ENCODE measurements at regions not wholly inside any gene's neighbourhood (a gene's known extent, or its start where the extent isn't known, plus 50 kb on each side); places are given as distances from the start of the nearest gene placed in this dataset.
"Not testable (repeated sequence)": the region's sequence is repeated elsewhere in the genome, so short reads cannot be mapped to it uniquely, and the experiment has no call there.

DNA sequence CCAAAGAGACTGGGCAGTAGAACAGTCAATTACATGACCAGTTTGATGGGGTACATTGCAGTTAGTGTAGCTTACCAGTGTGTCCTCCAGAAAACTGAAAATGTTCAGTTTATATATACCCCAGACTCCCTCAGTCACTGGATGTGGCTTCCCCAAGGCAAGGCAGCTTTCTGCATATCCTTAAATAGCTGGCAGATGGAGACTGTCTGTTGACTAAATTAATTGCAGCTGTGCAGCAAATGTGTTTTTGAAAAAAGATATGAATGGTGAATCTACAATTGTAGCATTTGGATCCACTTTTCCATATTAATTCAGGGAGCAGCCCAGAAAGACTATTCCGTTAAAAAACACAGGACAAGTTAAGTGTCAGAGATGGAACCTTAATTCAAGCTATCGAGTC is 565.1 kb upstream of the CCDC179 start:
- H3K4me1 Mint-ChIP-seq: no peaks in the 10 kb centered on the region
- no peak overlapping the region for H3K27ac Mint-ChIP-seq
- H3K36me3 Mint-ChIP-seq: no peaks in the 10 kb centered on the region
- no peaks in the 10 kb centered on the region for H3K27me3 Mint-ChIP-seq
- no peak overlapping the region for H3K4me3 Mint-ChIP-seq
- H3K9me3 Mint-ChIP-seq: peaks cover 2 to 8% (median 4%) of the 10 kb centered on the region in 3 donors

GRCh38 chr11:23429569-23429968 is 569.3 kb upstream of the CCDC179 start:
- Mint-ChIP-seq H3K27ac (no peak overlapping the region), H3K27me3 (no peaks in the 10 kb centered on the region), H3K4me1 (no peaks in the 10 kb centered on the region), H3K36me3 (no peaks in the 10 kb centered on the region), H3K4me3 (no peak overlapping the region), H3K9me3 (peaks cover 0 to 6% (median 4%) of the 10 kb centered on the region in 3 donors)

- Mint-ChIP-seq H3K4me3 (no peak overlapping the region), H3K36me3 (no peaks in the 10 kb centered on the region), H3K9me3 (peaks cover 3 to 8% (median 4%) of the 10 kb centered on the region in 3 donors), H3K27ac (no peak overlapping the region), H3K27me3 (no peaks in the 10 kb centered on the region), H3K4me1 (no peaks in the 10 kb centered on the region)
Measured at GRCh38 chr11:23453522-23453921, 593.2 kb upstream of the CCDC179 start.

DNA sequence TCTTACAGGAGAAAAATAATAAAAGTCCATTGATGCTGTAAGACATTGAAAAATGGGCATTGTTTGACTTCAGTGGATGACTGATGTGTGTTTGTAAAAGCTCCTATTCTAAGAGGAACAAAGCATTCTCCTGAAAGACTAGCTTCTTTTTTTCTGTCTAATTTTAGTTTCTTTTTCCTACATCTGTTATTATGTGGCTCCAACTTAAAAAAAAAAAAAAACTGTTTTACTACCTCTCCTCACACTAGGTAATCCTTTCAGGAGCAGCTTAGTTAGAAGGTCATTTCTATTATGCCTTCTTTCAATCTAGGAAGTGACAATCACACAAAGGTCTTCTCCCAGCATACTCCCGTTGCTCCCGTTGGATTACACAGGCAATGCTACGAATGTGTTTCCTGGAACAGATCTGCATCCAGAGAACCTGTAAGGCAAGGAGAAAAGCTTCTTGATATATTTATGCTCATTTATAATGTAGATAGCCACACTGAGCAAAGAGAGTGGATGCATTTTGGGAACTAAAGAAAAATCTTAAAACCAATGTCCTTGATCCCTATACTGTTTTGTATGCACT is 595.1 kb upstream of the CCDC179 start:
- Mint-ChIP-seq H3K27me3 (no peaks in the 10 kb centered on the region), H3K4me3 (no peak overlapping the region), H3K4me1 (no peaks in the 10 kb centered on the region), H3K9me3 (peaks cover 0 to 8% (median 3%) of the 10 kb centered on the region in 3 donors), H3K36me3 (no peaks in the 10 kb centered on the region), H3K27ac (no peak overlapping the region)

DNA sequence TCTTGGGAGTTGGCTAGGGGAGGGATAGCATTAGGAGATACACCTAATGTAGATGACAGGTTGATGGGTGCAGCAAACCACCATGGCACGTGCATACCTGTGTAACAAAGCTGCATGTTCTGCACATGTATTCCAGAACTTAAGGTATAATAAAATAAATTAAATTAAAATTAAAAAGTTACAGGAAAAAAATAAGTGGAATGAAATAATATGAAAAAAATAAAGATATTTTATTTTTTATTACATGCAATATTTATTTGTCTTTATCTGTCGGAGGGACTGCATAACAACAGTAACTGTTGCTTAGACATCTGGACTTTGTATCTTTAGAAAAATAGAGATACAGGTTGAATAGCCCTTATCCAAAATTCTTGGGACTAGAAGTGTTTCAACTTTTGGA is 597.4 kb upstream of the CCDC179 start:
- Mint-ChIP-seq H3K4me1 (no peaks in the 10 kb centered on the region), H3K4me3 (no peak overlapping the region), H3K27me3 (no peaks in the 10 kb centered on the region), H3K27ac (no peak overlapping the region), H3K36me3 (no peaks in the 10 kb centered on the region), H3K9me3 (peaks cover under 1 to 4% (median 3%) of the 10 kb centered on the region in 3 donors)

DNA sequence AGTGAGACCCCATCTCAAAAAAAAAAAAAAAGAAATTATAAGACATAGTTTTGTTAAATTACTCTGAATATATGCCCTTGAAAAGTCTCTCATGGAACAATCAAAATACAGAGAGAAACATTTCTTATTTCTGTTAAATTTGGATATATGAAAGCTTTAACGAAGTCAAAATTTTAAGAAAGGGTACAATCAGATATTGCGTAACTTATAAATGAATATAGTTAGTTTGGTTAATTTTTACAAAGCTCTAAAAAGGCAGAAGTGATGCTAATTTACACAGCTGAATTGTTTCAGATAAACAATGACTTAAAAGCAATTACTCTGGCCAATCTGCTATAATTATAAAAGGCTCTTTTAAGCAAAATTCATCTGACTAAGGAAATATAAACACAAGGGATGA is 611.6 kb upstream of the CCDC179 start:
- Mint-ChIP-seq H3K36me3 (no peaks in the 10 kb centered on the region), H3K9me3 (peaks cover 0 to 7% (median 3%) of the 10 kb centered on the region in 3 donors), H3K27ac (no peak overlapping the region), H3K4me3 (no peak overlapping the region), H3K27me3 (no peaks in the 10 kb centered on the region), H3K4me1 (no peaks in the 10 kb centered on the region)

GRCh38 chr11:23473782-23474181 is 613.5 kb upstream of the CCDC179 start:
- no peaks in the 10 kb centered on the region for H3K4me1 Mint-ChIP-seq
- no peaks in the 10 kb centered on the region for H3K36me3 Mint-ChIP-seq
- no peaks in the 10 kb centered on the region for H3K27me3 Mint-ChIP-seq
- H3K4me3 Mint-ChIP-seq: no peak overlapping the region
- H3K27ac Mint-ChIP-seq: no peak overlapping the region
- peaks cover 0 to 4% (median 3%) of the 10 kb centered on the region in 3 donors for H3K9me3 Mint-ChIP-seq

- no peaks in the 10 kb centered on the region for H3K36me3 Mint-ChIP-seq
- no peaks in the 10 kb centered on the region for H3K4me1 Mint-ChIP-seq
- H3K27ac Mint-ChIP-seq: no peak overlapping the region
- H3K27me3 Mint-ChIP-seq: no peaks in the 10 kb centered on the region
- peaks cover 0 to 4% (median 2%) of the 10 kb centered on the region in 3 donors for H3K9me3 Mint-ChIP-seq
- no peak overlapping the region for H3K4me3 Mint-ChIP-seq
Measured at GRCh38 chr11:23480736-23481135, 620.5 kb upstream of the CCDC179 start.

- not testable (repeated sequence) for H3K36me3 Mint-ChIP-seq, H3K9me3 Mint-ChIP-seq, H3K27ac Mint-ChIP-seq
Measured at GRCh38 chr11:23484146-23484545, 623.9 kb upstream of the CCDC179 start.

DNA sequence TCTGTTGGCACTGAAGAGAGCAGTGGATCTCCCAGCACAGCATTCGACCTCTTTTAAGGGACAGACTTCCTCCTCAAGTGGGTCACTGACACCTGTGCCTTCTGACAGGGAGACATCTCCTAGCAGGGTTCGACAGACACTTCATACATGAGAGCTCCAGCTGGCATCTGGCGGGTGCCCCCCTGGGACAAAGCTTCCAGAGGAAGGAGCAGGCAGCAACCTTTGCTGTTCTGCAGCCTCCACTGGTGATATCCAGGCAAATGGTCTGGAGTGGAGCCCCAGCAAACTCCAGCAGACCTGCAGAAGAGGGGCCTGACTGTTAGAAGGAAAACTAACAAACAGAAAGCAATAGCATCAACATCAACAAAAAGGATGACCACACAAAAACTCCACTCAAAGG is 624.3 kb upstream of the CCDC179 start:
- not testable (repeated sequence) for H3K36me3 Mint-ChIP-seq, H3K27ac Mint-ChIP-seq, H3K27me3 Mint-ChIP-seq, H3K9me3 Mint-ChIP-seq, H3K4me1 Mint-ChIP-seq, H3K4me3 Mint-ChIP-seq

More at GRCh38 chr11:23484146-23484545, 623.9 kb upstream of the CCDC179 start:
- H3K4me1 Mint-ChIP-seq, H3K4me3 Mint-ChIP-seq, H3K27me3 Mint-ChIP-seq: not testable (repeated sequence)

DNA sequence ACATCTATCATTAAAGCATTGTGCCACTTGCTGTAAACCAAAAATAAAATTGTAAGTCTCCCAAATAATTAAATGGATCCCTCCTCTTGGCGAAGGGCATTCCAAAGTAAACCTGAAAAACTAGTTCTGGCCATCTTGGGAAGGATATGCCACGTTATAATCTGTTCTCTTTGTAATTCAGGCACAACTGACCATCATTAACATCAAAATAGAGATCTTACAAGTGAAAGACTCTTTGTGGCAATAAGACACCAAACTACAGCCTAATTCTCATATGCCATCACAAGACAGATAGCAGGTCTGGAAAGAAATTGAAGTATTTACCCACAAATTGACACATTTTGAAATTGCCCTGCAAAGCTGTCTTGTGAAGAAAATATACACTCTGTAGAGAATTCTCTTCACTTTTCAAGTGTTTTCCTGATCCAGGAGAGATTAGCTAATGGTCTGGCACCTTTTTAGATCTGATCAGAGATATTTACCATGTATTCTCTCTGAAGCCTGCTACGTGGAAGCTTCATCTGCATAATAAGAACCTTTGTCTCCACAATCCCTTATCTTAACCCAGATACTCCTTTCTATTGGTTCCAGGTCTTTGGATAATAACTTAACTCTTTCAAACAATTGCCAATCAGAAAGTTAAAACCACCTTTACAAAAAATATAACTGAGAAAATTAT is 630.4 kb upstream of the CCDC179 start:
- H3K27me3 Mint-ChIP-seq: no peaks in the 10 kb centered on the region
- peaks cover 3 to 6% (median 5%) of the 10 kb centered on the region in 3 donors for H3K9me3 Mint-ChIP-seq
- H3K27ac Mint-ChIP-seq: no peak overlapping the region
- H3K4me1 Mint-ChIP-seq: no peaks in the 10 kb centered on the region
- peaks cover 2% of the 10 kb centered on the region for H3K36me3 Mint-ChIP-seq
- no peak overlapping the region for H3K4me3 Mint-ChIP-seq

GRCh38 chr11:23494981-23495380 is 634.7 kb upstream of the CCDC179 start:
- Mint-ChIP-seq H3K27me3 (no peaks in the 10 kb centered on the region), H3K4me3 (no peak overlapping the region), H3K4me1 (no peaks in the 10 kb centered on the region), H3K36me3 (no peaks in the 10 kb centered on the region), H3K9me3 (peaks cover 0 to 5% (median 4%) of the 10 kb centered on the region in 3 donors), H3K27ac (no peak overlapping the region)

GRCh38 chr11:23496340-23496739 is 636.1 kb upstream of the CCDC179 start:
- Mint-ChIP-seq H3K27me3 (no peaks in the 10 kb centered on the region), H3K4me1 (no peaks in the 10 kb centered on the region), H3K9me3 (peaks cover 0 to 5% (median 0%) of the 10 kb centered on the region in 3 donors), H3K27ac (no peak overlapping the region), H3K36me3 (no peaks in the 10 kb centered on the region), H3K4me3 (no peak overlapping the region)

DNA sequence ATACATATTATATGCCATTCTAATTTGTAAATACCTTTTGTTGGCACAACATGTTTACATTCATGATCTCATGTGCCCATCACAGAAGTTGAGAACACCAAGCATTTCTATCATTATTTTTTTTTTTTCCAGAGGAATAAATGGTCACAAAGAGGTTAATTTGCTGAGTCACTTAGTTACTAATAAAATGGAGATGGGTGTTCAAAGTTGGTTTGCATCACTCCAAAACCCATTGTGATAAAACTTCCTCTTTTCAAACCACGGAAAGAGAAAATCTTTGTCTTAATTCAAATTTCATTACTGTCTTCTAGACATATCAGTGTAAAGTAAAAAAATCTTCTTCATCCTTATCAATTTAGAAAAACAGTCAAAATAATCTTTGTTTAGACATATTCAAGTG is 636.8 kb upstream of the CCDC179 start:
- Mint-ChIP-seq H3K36me3 (no peaks in the 10 kb centered on the region), H3K9me3 (peaks cover 0 to 5% (median 0%) of the 10 kb centered on the region in 3 donors), H3K27ac (no peak overlapping the region), H3K27me3 (no peaks in the 10 kb centered on the region), H3K4me1 (no peaks in the 10 kb centered on the region), H3K4me3 (no peak overlapping the region)

GRCh38 chr11:23502389-23502788 is 642.1 kb upstream of the CCDC179 start:
- no peaks in the 10 kb centered on the region for H3K4me1 Mint-ChIP-seq
- H3K27ac Mint-ChIP-seq: no peak overlapping the region
- no peak overlapping the region for H3K4me3 Mint-ChIP-seq
- H3K27me3 Mint-ChIP-seq: no peaks in the 10 kb centered on the region
- H3K9me3 Mint-ChIP-seq: no peaks in the 10 kb centered on the region
- peaks cover 2% of the 10 kb centered on the region for H3K36me3 Mint-ChIP-seq

- Mint-ChIP-seq H3K27me3 (no peaks in the 10 kb centered on the region), H3K4me3 (no peak overlapping the region), H3K27ac (no peak overlapping the region), H3K36me3 (peaks cover 2% of the 10 kb centered on the region), H3K4me1 (no peaks in the 10 kb centered on the region), H3K9me3 (no peaks in the 10 kb centered on the region)
Measured at GRCh38 chr11:23502826-23503225, 642.6 kb upstream of the CCDC179 start.
